ENCODE measurements at regions not wholly inside any gene's neighbourhood (a gene's known extent, or its start where the extent isn't known, plus 50 kb on each side); places are given as distances from the start of the nearest gene placed in this dataset.

DNA sequence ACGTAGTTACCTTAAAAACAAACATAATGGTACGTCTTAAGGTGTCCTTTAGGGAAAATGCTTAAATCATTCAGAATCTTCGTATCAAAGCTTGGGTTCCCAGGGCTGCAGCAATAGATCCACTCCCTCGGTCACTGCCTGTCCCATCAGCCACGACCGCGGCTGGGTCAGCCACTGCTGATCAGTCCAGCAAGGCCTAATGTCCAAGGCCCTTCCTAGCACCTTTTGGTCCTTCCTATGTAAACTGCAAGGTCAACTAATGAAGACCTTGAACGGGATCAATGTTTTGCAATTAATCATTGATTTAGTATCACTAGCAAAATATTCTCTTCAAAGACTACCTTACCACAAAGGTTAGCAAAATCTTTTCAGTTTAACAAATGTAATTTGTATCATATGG is 122.2 kb upstream of the IGF1R start (continued):
- TF ChIP-seq ATF3 (IDR thresholded peaks at IDR 0.05) (no peak), YY1 (IDR thresholded peaks at IDR 0.05; ENCODE audit: extremely low read depth, insufficient replicate concordance, low read depth, low read length) (no peak), FOSL1 (IDR thresholded peaks at IDR 0.05; ENCODE audit: low read depth) (no peak), CBX3 (IDR thresholded peaks at IDR 0.05; ENCODE audit: low read depth) (no peak), ZBTB33 (IDR thresholded peaks at IDR 0.05; ENCODE audit: extremely low read depth, insufficient replicate concordance, low read length) (no peak), CTCF (IDR thresholded peaks at IDR 0.05 in 2 of 3, conservative IDR thresholded peaks at IDR 0.05 in 1 of 3; ENCODE audit: borderline replicate concordance in 1 of 3, insufficient read depth in 1 of 3, low read depth in 2 of 3, low read length in 2 of 3) (no peak)

DNA sequence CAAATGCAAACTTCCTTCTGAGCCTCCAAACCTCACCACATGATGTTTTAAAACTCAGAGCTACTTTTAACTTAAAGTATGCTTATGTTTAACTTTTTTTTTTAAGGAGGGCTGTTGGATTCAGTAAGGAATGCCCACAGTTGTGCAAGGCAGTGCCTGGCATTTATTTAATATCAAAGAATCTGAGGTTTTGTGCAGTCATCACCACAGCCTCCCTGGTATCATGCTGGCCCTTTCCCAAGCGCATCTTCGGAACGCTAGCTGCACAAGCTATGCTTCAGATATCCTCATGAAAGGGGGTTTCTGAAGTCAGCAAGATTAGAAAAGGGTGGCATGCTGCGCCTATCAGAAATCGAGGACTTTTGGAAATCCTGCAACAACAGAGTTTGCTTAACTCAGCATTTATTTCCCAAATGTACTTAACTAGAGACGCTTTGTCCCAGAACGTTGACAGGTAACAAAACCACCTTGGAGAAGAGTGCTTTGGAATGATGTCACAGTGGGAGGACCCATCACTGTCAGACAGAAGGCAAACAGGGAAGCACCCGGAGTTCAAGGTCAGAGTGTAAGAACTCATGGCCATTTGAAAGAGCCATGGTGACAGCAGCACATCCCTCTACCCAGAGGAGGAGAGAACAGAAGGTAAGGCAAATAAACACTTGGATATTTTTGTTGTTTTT is 120.2 kb upstream of the IGF1R start:
- no peaks in the 10 kb centered on the region for H3K9me3 ChIP-seq (ENCODE audit: control insufficient read depth in 1 of 2, insufficient read depth in 1 of 2, low read depth in 1 of 2, low read length in 2 of 2)
- ChIA-PET CTCF (interaction anchor here (0.8 kb wide), 1 partner anchor 9 kb away, joined by 3 read pairs; no protein-coding TSS in a partner anchor), RAD21 (ENCODE audit: low non-redundant PET in 1 of 2, low total read pairs in 2 of 2, uncharacterized antibody in 2 of 2, unreplicated experiment in 2 of 2) (no interaction called here), POLR2A (no interaction called here)
- H3K27ac ChIP-seq (ENCODE audit: low read depth, low read length): no peak overlapping the region
- peaks cover 32% of the 10 kb centered on the region for H3K27me3 ChIP-seq (ENCODE audit: insufficient read depth, low read length)
- H4K20me1 ChIP-seq (ENCODE audit: insufficient read depth): no peaks in the 10 kb centered on the region
- H3K4me1 ChIP-seq (ENCODE audit: control insufficient read depth in 1 of 2, insufficient read depth in 2 of 2, low read length in 2 of 2): no peaks in the 10 kb centered on the region
- ATAC-seq (no peak), DNase-seq (ENCODE audit: low read depth, low spot score) (no peak)
- no peak overlapping the region for H2AFZ ChIP-seq (ENCODE audit: low read depth, low read length, poor library complexity, severe bottlenecking)
- H3K4me3 ChIP-seq (replicated peaks in 1 of 2; ENCODE audit: low read depth in 1 of 2, low read length in 2 of 2): no peak overlapping the region
- no TSS peak for BruUV-seq (replicated peaks)
- H3K9ac ChIP-seq (ENCODE audit: low read length): no peak overlapping the region
- H3K79me2 ChIP-seq (ENCODE audit: insufficient read depth, low read length): no peaks in the 10 kb centered on the region
- H3K36me3 ChIP-seq (ENCODE audit: control insufficient read depth in 1 of 2, insufficient read depth in 2 of 2, low read length in 2 of 2): no peaks in the 10 kb centered on the region
- no peaks in the 10 kb centered on the region for H3K9me2 ChIP-seq (ENCODE audit: insufficient read depth)
- H3K4me2 ChIP-seq (ENCODE audit: low read length): no peak overlapping the region
- intact Hi-C loops (cut with micrococcal nuclease): no loop called here
- no peak for TF ChIP-seq ELF1 (IDR thresholded peaks at IDR 0.05; ENCODE audit: borderline replicate concordance, low read depth)
- TF ChIP-seq ZNF274 (IDR thresholded peaks at IDR 0.05; ENCODE audit: low read depth, low read length): no peak
- no peak for TF ChIP-seq MAX (IDR thresholded peaks at IDR 0.05)
- no peak for TF ChIP-seq POLR2AphosphoS5 (IDR thresholded peaks at IDR 0.05; ENCODE audit: low read depth, low read length)
- TF ChIP-seq, protein P1, sequence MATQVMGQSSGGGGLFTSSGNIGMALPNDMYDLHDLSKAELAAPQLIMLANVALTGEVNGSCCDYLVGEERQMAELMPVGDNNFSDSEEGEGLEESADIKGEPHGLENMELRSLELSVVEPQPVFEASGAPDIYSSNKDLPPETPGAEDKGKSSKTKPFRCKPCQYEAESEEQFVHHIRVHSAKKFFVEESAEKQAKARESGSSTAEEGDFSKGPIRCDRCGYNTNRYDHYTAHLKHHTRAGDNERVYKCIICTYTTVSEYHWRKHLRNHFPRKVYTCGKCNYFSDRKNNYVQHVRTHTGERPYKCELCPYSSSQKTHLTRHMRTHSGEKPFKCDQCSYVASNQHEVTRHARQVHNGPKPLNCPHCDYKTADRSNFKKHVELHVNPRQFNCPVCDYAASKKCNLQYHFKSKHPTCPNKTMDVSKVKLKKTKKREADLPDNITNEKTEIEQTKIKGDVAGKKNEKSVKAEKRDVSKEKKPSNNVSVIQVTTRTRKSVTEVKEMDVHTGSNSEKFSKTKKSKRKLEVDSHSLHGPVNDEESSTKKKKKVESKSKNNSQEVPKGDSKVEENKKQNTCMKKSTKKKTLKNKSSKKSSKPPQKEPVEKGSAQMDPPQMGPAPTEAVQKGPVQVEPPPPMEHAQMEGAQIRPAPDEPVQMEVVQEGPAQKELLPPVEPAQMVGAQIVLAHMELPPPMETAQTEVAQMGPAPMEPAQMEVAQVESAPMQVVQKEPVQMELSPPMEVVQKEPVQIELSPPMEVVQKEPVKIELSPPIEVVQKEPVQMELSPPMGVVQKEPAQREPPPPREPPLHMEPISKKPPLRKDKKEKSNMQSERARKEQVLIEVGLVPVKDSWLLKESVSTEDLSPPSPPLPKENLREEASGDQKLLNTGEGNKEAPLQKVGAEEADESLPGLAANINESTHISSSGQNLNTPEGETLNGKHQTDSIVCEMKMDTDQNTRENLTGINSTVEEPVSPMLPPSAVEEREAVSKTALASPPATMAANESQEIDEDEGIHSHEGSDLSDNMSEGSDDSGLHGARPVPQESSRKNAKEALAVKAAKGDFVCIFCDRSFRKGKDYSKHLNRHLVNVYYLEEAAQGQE (IDR thresholded peaks at IDR 0.05; ENCODE audit: low read depth): no peak
- TF ChIP-seq JUND (IDR thresholded peaks at IDR 0.05): no peak
- TF ChIP-seq EZH2phosphoT487 (IDR thresholded peaks at IDR 0.05; ENCODE audit: borderline replicate concordance): no peak
- no peak for TF ChIP-seq CBX3 (IDR thresholded peaks at IDR 0.05; ENCODE audit: low read depth)
- no peak for TF ChIP-seq SRF (IDR thresholded peaks at IDR 0.05; ENCODE audit: low read depth)
- no peak for TF ChIP-seq SP1 (IDR thresholded peaks at IDR 0.05; ENCODE audit: low read depth)
- no peak for TF ChIP-seq POLR2A (IDR thresholded peaks at IDR 0.05; ENCODE audit: borderline replicate concordance, extremely low read depth, insufficient read depth, insufficient read length)
